GM18861 (cell line): ENCODE measurements at regions not wholly inside any gene's neighbourhood (a gene's known extent, or its start where the extent isn't known, plus 50 kb on each side); places are given as distances from the start of the nearest gene placed in this dataset.
"Not testable (repeated sequence)": the region's sequence is repeated elsewhere in the genome, so short reads cannot be mapped to it uniquely, and the experiment has no call there.

Experiments
- ATAC-seq: cut with Tn5 transposase; IDR thresholded peaks from one replicate; pipeline ENCODE4 v1.9.1; 2021; ENCODE audit not compliant: unreplicated experiment

DNA sequence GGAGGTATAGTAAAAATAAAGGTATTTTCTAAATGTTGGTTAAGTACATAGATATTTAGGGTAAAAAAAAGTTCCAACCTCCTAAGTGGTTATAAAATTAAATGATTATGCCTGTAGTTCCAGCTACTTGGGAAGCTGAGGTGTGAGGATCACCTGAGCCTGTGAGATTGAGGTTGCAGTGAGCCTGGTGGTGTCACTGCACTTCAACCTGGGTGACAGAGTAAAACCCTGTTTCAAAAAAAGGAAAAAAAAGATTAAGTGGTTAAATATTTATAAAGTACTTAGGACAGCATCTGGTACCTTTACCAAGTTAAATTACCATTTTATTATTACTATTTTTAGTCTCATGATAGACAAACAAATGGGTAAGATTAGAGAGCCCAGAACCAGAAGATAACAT, 1801.0 kb downstream of the C4orf33 start:
- ATAC-seq, result no peak

DNA sequence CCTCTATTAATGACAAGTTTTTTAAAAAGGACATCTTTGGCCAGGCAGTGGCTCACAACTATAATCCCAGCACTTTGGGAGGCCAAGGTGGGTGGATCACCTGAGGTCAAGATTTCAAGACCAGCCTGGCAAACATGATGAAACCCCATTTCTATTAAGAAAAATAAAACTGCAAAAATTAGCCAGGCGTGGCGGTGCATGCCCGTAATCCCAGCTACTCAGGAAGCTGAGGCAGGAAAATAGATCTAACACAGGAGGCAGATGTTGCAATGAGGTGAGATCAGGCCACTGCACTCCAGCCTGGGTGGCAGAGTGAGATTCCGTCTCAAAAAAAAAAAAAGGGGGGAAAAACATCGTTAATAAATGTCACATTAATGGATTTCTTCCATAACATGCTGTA, 1805.4 kb downstream of the C4orf33 start:
- ATAC-seq, result no peak

DNA sequence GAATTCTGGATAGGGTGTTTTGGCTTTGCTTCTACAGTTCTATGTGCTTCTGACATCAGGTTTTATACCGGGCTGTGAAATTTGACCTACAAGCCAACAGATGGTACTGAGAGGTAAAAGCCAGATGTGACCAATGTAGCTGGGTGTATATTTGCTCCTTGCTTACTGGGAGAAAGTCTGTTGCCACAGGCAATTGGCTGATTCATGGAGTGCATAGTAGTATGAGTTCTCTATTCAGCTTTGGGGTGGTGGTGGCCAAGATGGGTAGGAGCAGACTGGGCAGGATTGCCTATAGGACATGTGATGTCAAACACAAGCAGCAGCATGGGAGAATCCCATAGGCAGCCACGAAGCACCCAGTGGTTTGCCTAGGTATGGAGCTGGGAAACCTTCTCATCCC, 1827.0 kb downstream of the C4orf33 start:
- ATAC-seq, result no peak

DNA sequence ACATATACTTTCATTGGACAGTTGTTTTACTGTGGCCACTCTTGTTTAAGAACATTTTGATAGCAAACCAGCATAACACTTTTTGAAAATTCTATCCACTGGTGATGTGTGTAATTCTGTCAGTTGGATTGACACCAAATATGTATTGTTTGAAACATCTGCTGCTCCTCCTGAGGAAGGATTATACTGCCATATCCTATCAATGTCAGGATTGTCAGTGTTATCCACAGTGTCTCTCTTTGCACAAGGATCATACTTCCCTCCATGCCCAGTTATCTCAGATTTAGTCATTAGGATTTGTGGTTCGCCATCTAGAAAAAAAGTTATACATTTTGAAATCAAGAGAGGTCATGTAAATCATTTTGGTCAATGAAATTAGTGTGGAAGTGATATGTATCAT, 1859.6 kb downstream of the C4orf33 start:
- no peak for ATAC-seq

DNA sequence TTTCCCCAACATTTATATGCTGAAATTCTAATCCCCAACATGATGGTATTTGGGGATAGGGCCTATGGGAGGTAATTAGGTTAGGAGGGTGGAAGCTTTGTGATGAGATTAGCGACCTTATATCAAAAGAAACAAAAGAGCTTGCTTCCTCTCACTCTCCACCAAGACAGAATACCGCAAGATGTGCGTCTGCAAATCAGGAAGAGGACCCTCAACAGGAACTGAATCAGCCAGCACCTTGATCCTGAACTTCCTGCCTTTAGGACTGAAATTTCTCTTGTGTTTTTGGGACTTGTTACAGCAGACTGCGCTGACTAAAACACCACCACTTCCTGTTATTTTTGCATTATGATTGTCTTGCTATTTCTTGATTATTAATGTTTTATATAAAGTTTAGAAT, 1889.4 kb downstream of the C4orf33 start:
- no peak for ATAC-seq

DNA sequence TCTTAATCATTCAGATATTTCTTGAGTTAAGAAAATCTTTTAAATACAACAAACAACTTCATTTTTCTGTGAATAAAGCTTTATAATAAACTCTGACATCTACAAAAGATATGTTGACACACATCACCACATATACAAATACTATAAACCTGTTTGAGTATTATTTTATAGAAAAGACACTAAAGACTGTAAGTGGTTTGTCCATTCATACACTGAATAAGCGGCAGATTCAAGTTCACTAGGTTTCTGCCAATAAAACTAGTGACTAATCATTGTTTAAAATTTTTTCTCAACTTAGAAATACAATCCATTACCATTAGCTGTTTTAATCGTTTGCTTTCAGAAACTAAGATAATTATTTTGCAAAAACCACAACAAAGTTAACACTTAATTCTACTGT, 1900.0 kb downstream of the C4orf33 start:
- ATAC-seq, result no peak

DNA sequence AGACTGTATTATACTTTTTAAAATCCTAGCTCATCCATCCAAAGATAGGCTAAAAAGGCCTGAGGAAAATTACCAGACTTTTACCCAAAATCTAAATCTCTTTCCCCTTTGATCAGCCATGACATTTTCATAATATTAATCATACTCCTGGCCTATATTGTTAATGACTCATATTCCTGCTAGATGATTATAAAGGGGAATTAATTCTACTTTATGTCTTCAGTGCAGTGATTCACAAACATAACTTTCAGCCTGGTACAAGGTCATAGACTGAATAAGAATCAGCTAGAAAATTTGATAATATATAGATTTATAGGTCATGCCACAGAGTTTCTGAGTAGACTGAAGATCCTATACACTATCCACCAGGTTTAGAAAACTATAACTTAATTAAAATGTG, 1905.4 kb downstream of the C4orf33 start:
- ATAC-seq, result no peak

DNA sequence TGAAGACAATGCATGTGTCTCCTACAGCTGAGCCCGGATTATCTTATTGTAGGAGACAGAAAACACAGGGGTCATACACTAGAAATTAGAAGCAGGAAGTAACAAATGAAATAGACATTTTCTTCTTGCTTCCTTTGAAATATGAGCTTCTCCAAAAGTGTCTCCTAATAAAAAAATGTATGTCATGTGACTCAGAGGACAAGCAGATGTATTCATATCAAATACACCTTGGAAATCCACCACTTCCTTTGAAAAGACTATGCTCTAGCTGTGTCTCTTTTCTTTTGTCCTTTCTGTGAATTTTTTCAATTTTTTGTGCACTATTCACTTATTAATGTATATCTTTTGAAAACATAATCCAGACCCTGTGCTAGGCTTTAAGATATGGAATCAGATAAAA, 1906.2 kb downstream of the C4orf33 start:
- no peak for ATAC-seq

DNA sequence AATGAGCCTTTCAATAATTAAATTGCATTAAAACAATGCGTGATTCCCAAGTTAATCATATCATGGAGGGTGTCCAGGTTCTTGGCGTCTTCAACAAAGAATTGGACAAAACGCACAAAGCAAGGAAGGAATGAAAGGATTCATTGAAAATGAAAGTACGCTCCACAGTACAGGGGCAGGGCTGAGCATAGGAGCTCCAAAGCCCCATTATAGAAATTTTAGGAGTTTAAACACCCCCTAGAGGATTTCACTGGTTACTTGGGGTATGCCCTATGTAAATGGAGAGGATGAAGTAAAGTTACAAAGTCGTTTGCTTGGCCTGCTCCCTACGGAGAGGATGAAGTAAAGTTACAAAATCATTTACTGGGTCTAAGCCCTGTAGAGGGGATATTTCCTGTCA, 1910.4 kb downstream of the C4orf33 start:
- no peak for ATAC-seq

DNA sequence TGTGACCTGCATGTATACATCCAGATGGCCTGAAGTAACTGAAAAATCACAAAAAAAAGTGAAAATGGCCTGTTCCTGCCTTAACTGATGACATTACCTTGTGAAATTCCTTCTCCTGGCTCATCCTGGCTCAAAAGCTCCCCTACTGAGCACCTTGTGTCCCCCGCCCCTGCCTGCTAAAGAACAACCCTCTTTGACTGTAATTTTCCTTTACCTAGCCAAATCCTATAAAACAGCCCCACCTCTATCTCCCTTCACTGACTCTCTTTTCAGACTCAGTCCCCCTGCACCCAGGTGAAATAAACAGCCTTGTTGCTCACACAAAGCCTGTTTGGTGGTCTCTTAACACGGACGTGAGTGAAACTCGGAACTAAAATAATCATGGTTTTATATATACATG, 1916.0 kb downstream of the C4orf33 start:
- ATAC-seq, result not testable (repeated sequence)

DNA sequence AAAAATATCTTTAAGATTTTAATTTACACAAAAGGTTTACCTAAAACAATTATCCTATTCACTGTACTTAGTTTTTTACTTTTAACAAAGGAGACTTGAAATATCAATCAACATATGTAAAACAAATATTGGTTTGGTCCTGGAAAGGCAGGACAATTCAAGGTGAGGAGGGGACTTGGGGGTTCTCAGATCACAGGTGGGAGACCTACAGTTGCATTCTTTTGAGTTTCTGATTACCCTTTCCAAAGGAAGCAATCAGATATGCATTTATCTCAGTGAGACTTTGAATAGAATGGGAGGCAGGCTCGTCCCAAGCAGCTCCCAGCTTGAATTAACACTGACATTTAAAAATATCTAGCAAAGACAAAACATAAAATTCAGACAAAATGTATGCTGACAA, 1917.3 kb downstream of the C4orf33 start:
- no peak for ATAC-seq

DNA sequence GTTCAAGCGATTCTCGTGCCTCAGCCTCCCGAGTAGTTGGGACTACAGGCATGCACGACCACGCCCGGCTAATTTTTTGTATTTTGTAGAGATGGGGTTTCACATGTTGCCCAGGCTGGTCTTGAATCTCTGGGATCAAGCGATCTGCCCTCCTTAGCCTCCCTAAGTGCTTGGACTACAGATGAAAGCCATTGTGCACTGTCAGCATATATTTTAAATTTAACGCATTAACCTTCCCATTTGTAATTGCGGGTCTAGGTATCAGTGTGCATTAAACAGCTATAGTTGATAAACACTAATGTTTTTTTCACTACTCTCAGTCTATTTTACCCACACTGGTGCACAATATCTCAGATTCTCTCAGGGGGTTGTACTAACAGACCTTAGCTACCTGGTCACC, 1930.8 kb downstream of the C4orf33 start:
- ATAC-seq, result no peak

DNA sequence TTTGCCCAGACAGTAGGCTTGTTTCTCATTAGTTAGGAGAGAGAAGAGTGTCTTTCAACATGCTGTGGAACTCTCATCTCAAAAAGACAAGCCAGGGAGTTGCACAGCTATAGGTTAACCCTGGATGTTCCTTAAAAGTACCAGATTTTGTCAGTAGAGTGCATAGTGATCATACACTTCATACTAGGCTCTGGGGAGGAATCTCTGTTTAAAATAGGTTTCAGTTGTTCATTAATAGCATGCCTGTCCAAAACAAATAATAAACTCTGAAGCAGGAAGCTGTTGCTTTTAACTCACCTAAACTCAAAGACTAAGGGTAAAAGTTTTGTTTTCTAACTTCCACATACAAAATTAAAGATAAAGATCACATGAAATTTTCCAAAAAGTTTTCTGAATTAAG, 1948.4 kb downstream of the C4orf33 start:
- no peak for ATAC-seq

DNA sequence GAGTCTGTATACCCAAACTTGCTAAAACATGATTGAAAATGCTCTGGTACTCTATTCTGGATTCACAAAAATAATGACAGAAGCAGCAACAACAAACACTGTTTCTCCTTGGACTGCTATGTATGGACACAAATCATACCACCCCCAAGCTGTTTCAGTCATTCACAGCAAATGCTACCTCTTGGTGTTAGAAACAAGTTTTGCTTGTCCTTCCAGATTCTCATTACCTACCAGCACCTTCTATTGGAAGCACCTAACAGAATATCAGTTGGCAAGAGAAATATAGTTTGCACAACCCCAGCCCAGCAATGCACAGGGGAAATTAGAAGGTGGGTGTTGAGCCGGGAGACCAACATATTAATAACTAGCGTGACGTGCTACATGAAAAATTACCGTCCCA, 1950.9 kb downstream of the C4orf33 start:
- ATAC-seq, result no peak

DNA sequence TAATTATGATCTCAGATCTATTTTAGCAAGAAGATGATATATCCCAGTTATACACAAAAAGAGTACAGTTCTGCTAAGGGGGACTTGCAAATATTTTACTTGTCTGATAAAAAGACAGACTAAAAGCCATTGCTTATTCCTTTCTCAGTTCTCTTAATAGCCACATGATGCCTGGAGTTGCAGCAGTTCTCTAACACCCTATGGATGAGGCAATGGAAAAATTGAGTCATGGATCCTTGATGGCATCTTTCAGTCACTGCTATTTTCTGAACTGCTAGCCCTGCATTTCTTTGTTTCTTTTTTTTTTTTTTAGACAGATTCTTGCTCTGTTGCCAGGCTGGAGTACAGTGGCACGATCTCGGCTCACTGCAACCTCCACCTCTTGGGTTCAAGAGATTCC, 1956.7 kb downstream of the C4orf33 start:
- no peak for ATAC-seq

DNA sequence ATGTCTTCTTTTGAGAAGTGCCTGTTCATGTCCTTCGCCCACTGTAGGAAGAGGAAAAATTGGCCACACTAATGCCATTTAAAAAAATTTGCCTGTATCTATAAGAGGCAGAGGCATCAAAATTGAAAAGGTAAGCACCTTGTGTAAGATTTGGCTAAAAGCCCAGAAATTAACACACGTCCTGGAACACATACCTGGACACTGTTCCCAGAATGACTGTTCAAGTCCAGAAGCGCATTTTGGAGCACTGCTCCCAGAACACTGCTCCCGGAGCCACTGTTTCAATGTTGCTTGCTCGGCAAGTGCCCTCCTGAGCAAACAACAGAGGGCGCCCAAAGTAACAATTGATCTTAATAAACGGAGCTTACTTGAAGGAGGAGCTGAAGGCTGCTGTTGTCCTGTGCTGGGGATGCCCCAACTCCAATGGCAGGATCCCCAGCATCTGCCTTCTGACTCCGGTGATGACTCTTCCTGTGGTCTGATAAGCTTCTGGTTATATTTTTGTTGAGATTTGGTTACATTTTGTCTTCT, 1958.6 kb downstream of the C4orf33 start:
- ATAC-seq, result no peak

DNA sequence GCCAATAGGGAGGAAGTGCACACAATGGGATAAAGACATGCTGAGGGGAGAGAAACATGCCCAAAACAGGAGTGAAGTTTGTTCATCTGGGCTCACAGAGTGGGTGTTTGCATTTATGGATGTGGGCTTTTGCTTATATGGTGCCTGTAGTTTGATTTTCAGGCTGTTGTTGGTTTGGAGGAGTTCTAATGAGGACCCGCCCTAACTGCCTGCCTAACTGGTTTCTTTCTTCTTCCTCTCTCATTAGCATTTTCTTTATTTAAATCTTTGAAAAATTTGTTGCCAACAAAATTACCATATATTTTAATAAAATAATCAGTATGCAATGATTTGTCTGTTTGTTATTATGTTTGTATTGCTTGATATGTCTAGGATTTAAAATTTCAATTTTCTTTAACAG, 1965.8 kb downstream of the C4orf33 start:
- ATAC-seq, result no peak

DNA sequence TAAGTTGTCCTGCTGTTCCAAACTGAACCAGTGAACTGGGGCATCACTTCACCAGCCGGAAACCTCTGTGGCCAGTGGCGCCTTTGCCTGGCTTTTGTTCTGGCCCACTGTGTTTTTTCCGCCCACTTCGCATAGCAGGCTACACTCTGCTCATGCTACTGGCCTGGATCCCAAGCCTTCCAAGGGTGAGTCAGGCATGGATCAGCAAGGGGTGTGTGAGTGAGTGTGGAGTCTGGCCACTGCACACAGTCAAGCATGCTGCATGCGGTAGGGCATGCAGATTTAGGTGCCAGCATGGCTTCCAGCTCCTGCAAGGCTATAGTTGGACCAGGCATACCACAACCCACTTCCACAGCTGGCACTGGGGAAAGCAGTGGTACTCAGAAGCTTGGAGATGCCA, 1967.9 kb downstream of the C4orf33 start:
- no peak for ATAC-seq

DNA sequence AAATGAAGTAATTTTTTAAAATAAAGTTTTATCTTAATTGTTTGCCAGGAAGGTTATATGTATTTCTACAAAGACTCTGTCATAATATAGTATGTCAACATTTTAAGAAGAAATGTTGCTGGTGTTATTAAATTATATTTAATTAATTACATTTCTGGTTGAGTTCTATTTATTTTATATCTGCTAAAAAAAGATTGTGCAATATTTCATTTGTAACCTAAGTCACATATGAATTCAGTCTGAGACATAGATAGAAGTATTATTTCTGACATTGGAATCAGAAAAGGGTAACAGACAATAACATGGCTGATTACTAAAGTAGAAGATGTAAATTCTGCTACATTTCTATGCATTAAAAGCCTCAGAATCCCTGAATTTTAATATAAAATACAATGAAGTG, 1985.1 kb downstream of the C4orf33 start:
- ATAC-seq, result no peak

DNA sequence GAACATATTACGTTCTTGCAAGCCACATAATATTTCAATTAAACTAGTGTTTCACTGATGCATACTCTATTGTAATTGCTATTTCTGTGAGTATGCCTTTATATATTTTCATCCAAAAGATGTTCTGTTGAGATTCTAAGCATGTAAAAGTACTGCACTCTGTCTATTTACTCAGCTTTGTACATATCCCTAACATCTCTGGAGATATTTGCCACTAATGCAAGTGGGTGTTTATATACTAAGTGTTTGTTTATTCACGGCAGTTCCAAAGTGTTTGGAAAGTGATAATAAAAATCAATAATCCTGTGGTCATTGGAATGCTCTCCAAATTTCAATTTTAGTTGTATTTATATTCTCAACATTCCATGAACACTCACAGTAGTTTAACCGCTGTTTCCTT, 1989.0 kb downstream of the C4orf33 start:
- ATAC-seq, result no peak

DNA sequence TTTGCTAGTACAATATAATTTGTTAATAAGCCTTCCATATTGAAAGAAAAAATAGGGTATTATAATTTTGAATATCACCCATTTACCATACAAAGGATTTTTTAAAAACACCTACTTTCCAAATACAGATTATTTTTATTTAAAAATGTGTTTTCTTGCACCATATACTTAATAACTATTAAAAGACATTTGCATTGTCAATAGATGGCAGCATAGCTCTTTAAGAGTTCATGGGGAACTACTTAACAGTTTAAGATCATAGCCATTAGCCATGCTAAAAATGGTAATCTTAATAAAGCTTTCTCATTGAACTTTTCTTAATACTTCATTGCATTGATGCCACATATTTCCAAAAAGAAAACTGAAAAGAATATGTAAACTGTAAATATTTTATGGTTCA, 1995.9 kb downstream of the C4orf33 start:
- no peak for ATAC-seq

DNA sequence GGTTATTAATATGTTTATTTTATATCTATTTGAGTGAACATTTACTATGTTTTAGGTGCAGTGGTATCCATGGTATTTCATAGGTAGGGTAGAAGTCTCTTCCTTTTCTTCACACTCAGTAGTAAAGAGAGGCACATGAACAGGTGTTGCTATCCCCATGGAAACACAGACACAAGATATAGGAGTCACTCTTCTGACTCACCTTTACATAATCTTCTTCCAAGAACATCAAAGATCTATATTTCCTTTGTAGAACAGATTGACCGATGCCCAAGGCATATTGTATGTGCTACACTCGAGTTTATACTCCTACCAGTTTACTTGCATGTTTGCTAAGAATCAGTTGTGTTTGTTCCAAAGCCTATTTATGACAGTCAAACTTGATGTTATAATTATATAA, 1997.4 kb downstream of the C4orf33 start:
- ATAC-seq, result no peak

DNA sequence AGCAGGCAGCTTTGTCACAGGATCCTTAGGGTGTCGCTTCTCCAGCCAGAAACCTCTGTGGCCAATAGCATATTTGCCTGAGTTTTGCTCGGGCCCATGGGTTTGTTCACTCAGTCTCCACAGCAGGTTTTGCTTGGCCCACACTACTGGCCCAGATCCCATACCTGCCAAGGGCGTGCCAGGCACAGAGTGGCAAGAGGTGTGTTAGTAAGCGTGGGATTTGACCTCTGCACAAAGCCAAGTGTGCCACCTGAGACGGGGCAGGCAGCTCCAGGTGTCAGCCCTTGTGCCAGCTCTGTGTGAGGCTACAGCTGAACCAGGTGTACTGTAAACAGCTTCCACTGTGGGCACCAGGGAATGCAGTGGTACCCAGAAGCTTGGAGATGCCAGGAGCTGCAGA, 2003.0 kb downstream of the C4orf33 start:
- ATAC-seq, result no peak

DNA sequence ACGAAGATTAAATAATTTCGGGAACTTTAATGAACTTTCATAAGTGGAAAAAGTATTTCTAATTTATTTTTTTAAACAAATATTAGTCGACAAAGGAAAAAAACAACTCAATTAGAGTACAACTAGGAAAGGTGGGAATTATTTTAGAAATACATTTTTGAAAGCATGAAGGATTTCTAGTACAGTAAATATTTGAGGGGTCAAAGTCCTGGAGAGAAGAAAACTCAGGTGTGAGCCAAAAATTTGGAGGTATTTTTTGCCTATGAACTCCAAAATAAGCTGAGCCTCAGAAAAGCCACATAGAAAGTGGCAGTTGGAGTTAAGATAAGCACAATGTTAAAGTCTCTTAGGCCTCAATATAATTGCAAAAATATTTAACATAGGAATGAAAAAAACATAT, 2017.3 kb downstream of the C4orf33 start:
- ATAC-seq, result no peak
